ENCODE measurements at regions not wholly inside any gene's neighbourhood (a gene's known extent, or its start where the extent isn't known, plus 50 kb on each side); places are given as distances from the start of the nearest gene placed in this dataset.

GRCh38 chr9:107933097-107933496 lies 443.5 kb upstream of the KLF4 start:
- WGBS, 2 donors, result 75 to 78% methylated on average over 5 of the region's 5 CpGs
- Histone ChIP-seq H3K36me3 (no peaks in the 10 kb centered on the region), H3K27ac (no peak overlapping the region), H3K9me3 (no peaks in the 10 kb centered on the region), H3K4me3 (no peak overlapping the region), H3K4me1 (no peaks in the 10 kb centered on the region), H3K27me3 (no peaks in the 10 kb centered on the region)
- no peak for DNase-seq
- no peak for TF ChIP-seq POLR2A (IDR thresholded peaks at IDR 0.05)
- ATAC-seq (ENCODE audit: low FRiP score in 2 of 2), result no peak

- 69 to 81% methylated on average over 2 of the region's 2 CpGs for WGBS, 2 donors
- H3K27me3 ChIP-seq, result no peaks in the 10 kb centered on the region
- no peak overlapping the region for H3K27ac ChIP-seq
- DNase-seq (no peak), ATAC-seq (ENCODE audit: low FRiP score in 2 of 2) (no peak)
- no peaks in the 10 kb centered on the region for H3K9me3 ChIP-seq
- H3K4me1 ChIP-seq, result no peaks in the 10 kb centered on the region
- TF ChIP-seq EP300 (IDR thresholded peaks at IDR 0.05) (no peak), POLR2AphosphoS5 (IDR thresholded peaks at IDR 0.05) (no peak), CTCF (IDR thresholded peaks at IDR 0.05) (no peak), POLR2A (IDR thresholded peaks at IDR 0.05) (no peak)
- H3K36me3 ChIP-seq, result no peaks in the 10 kb centered on the region
- H3K4me3 ChIP-seq, result no peak overlapping the region
Observed at GRCh38 chr9:107932601-107933000, 443.0 kb upstream of the KLF4 start.

GRCh38 chr9:107932046-107932445 lies 442.5 kb upstream of the KLF4 start:
- no peak for TF ChIP-seq POLR2AphosphoS5 (IDR thresholded peaks at IDR 0.05)
- no peak for TF ChIP-seq CTCF (IDR thresholded peaks at IDR 0.05)
- no peak for TF ChIP-seq POLR2A (IDR thresholded peaks at IDR 0.05)

GRCh38 chr9:107931071-107931715 lies 441.6 kb upstream of the KLF4 start:
- ATAC-seq (ENCODE audit: low FRiP score in 2 of 2) (no peak), DNase-seq (no peak)
- H3K36me3 ChIP-seq, result no peaks in the 10 kb centered on the region
- no peaks in the 10 kb centered on the region for H3K4me1 ChIP-seq
- TF ChIP-seq CTCF (IDR thresholded peaks at IDR 0.05) (no peak), EP300 (IDR thresholded peaks at IDR 0.05) (no peak), POLR2AphosphoS5 (IDR thresholded peaks at IDR 0.05) (no peak)
- 78 to 95% methylated on average over 7 to 8 of the region's 8 CpGs for WGBS, 2 donors
- no peak overlapping the region for H3K4me3 ChIP-seq
- H3K27ac ChIP-seq, result no peak overlapping the region
- no peaks in the 10 kb centered on the region for H3K27me3 ChIP-seq
- H3K9me3 ChIP-seq, result no peaks in the 10 kb centered on the region

More at GRCh38 chr9:107932046-107932445, 442.5 kb upstream of the KLF4 start:
- no peaks in the 10 kb centered on the region for H3K27me3 ChIP-seq
- ATAC-seq (ENCODE audit: low FRiP score in 2 of 2), result no peak
- no peak overlapping the region for H3K4me3 ChIP-seq
- no peak for DNase-seq
- no peaks in the 10 kb centered on the region for H3K9me3 ChIP-seq
- no peaks in the 10 kb centered on the region for H3K36me3 ChIP-seq
- H3K4me1 ChIP-seq, result no peaks in the 10 kb centered on the region
- no peak overlapping the region for H3K27ac ChIP-seq
- WGBS, 2 donors, result 54 to 67% methylated on average over 1 of the region's 1 CpG

GRCh38 chr9:107929443-107929842 lies 439.9 kb upstream of the KLF4 start:
- no peak overlapping the region for H3K4me3 ChIP-seq
- H3K27ac ChIP-seq, result no peak overlapping the region
- no peaks in the 10 kb centered on the region for H3K36me3 ChIP-seq
- H3K4me1 ChIP-seq, result no peaks in the 10 kb centered on the region
- 55 to 64% methylated on average over 3 of the region's 3 CpGs for WGBS, 2 donors
- ATAC-seq (ENCODE audit: low FRiP score in 2 of 2) (peak; percentile 49 to 86), DNase-seq (peak in 1 of 2 donors; percentile 70)
- no peaks in the 10 kb centered on the region for H3K9me3 ChIP-seq
- H3K27me3 ChIP-seq, result no peaks in the 10 kb centered on the region
- TF ChIP-seq EP300 (IDR thresholded peaks at IDR 0.05) (no peak), CTCF (IDR thresholded peaks at IDR 0.05) (no peak), POLR2A (IDR thresholded peaks at IDR 0.05) (no peak), POLR2AphosphoS5 (IDR thresholded peaks at IDR 0.05) (no peak)
